ENCODE measurements at regions not wholly inside any gene's neighbourhood (a gene's known extent, or its start where the extent isn't known, plus 50 kb on each side); places are given as distances from the start of the nearest gene placed in this dataset.

DNA sequence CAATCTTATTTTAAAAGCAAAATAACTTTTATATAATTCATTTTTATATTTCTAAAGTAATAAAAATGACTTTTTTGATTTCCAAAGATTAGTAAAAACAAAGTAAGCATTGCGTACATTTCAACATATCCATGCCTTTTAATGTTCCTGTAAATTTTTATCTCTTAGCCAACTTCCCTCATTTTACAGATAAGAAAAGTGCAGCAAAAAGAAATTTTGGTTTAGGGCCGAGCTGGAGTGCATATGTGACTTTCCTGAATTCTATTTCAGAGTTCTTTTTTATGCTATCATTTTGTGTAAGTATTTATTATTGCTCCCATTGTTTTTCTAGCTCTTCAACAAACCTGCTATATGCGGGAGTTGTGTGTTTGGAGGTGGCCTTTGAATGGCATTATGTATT, 195.3 kb downstream of the NHLRC3 start:
- DNase-seq: no peak

DNA sequence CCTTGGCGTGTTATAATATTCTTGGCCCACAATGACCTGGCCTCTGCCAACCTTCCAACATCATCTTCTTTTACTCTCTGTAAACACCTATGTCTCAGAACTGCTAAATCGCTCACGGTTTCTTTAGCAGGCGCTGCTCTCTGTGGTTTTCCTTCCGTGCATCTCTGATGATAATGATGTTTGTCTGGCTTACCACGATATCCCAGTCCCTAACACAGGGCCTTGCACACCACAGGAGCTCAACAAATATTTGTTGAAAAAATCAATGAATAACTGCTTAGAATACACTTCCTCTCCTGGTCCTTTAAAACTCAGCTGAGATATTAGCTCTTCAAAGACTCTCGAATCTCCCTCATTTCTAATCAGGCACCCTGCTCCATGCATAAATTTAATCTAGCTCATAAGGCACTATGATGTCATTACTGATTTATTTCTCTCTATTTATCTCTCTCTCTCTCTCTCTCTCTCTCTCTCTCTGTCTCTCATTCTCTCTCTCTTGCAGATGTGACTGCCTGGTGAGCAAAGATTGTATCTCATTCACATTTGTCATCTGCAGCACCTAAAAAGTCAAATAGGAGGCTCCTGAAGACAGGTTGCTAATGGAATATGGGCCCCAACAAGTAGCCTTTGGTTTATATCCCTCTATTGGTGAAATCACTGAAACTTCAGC, 206.4 kb downstream of the NHLRC3 start:
- no peak for DNase-seq

DNA sequence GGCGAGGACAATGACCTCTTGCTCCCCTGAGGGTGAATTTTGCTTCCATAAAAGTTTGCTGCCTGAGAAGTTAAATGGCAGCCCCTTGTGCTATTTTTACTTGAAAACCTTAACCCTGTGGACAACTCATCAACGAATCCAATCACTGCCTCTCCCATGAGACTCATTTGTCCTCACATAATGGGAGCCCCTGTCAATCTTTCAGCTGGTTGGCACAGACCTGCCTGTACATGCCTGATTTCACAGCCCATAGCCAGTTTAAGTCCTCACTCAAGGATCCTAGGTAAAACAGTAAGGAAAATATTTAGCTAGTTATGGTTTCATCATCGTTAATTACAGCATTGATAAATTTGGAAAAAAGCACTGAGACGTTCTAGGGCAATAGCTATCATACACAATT, 207.4 kb downstream of the NHLRC3 start:
- DNase-seq: no peak

DNA sequence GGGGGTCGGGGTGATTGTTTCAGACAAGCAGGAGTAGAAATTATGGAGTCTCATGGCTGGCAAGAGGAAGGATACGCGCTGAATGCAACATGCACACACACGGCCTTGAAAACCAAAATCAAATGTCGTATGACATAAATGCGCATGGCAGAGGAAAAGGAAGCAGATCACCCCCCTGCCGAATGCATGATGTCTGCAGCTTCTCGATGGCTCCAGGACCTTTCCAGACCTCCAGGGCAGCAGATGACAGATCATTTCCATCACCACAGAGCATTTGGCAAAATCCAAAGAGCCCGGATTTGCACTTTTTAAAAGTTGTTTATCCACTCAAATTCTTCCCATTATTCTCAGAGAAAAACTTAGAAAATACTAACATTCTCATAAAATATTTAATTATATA, 211.7 kb downstream of the NHLRC3 start:
- no peak for DNase-seq

DNA sequence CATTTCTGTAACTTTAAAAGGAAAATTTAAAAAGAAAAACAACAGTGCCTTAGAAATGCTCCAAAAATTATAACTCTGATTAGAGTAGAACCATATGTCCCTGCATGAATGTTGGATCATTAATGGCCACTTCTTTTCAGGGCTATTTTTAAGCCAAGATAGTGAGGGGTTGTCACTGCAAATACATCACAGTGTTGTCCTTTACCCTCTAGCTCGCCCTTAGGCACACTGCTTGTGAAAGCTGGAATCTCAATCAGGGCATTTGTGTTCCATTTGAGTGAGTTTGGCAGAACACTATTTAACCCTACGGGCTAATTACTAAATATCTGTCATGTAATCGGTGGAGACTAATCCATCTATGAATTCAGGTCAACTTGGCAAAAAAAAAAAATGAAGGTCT, 212.2 kb downstream of the NHLRC3 start:
- DNase-seq: no peak

GRCh38 chr13:39251340-39251739, 213.1 kb downstream of the NHLRC3 start:
- DNase-seq: no peak

DNA sequence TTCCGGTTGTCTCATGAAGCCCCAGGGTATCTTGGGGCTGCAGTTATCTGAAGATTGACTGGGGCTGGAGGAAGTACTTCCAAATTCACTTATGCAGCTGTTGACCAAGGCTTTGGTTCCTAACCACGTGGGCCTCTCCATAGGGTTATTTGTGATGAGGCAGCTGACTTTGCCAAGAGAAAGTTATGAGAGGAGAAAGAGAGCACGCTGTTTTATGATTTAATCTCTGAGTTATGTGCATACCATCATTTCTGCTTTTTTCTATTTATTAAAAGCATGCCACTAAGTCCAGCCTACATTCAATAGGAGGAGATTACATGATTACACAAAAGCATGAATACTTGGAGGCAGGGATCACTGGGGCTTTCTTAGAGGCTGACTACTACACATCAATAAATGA, 215.5 kb downstream of the NHLRC3 start:
- DNase-seq: no peak

DNA sequence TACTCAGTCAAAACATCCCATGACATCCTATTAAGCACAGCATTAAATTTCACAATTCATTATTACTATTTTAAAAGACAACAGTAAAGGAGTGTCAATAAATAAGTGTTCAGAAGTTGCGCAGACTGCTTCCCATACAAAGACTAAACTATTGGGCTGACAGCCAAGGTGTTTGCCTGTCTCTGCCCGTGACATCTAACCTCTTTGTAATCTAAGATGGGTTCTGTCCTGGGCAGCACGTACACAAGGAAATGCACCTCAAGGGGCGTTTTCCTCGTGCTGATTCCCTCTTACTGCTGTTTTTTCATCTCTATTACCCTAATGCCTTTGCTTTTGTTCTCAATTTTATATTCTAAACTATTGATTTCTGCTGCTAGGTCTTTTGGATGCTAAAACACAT, 216.3 kb downstream of the NHLRC3 start:
- no peak for DNase-seq

GRCh38 chr13:39257642-39258041, 219.4 kb downstream of the NHLRC3 start:
- no peak for DNase-seq

DNA sequence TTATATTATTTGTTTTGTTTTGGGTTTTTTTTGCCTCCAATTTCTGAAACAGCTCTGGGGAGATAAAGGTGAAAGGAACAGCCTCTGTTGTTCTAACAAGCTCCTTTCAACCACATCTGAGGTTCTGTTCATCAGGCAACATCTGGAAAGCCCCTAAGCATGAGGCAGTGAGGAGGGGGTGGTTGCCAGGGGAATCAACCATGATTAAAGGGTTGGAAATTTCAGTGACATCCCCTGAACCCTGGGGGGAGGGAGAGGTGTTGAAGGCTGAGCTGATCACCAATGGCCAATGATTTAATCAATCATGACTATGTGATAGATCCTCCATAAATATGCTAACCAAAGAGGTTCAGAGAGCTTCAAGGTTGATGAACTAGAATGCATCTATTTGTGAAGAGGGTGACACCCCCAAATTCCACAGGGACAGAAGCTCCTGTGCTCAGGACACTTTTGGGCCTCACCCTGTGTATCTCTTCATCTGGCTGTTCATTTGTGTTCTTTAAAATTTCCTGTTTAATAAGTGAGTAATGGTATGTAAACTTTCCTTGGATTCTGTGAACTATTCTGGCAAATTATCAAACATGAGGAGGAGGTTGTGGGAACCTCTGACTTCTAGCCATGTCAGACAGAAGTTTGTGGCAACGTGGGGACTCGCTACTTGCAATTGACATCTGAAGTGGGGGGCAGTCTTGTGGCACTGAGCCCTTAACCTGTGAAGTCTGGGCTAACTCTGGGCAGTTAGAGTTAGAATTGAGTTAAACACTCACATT, 221.3 kb downstream of the NHLRC3 start:
- DNase-seq: no peak

- DNase-seq: peak; percentile 18
Measured at GRCh38 chr13:39263033-39263432, 224.8 kb downstream of the NHLRC3 start.

- DNase-seq: no peak
Measured at GRCh38 chr13:39263531-39263930, 225.3 kb downstream of the NHLRC3 start.

DNA sequence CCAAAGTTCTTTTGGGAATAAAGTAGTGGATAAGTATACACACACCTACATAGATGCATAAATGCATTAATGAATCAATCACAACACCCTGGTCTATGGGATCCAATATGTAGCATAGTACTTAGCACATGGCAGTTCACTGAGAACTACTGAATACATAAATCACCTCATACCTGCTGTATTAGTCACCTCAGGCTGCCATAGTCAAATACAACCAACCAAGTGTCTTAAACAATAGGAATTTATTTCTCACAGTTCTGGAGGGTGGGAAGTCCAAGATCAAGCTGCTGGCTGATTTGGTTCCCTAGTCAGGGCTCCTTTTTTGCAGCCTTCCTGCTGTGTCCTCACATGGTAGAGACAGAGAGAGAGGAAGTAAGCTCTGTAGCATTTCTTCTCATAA, 228.2 kb downstream of the NHLRC3 start:
- DNase-seq: no peak

DNA sequence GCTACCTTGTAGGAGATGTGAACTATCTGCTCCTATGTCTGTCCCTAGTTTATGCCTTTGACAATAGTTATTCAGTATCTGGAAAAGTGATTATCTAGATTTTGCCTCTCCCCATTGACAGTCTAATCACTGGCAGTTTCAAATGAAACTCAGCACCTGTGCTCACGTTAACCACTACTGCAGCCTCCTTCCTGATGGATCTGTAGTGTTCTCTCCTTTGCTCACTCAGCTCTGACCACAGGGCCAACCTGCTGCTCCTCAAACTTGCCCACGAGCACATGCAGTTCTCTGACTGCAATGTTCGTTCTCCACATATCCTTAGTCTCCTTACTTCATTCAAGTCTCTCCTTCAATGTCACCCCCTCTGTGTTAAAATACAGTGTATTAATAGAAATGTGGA, 230.1 kb downstream of the NHLRC3 start:
- DNase-seq: no peak

GRCh38 chr13:39269004-39269403, 230.7 kb downstream of the NHLRC3 start:
- DNase-seq: no peak

DNA sequence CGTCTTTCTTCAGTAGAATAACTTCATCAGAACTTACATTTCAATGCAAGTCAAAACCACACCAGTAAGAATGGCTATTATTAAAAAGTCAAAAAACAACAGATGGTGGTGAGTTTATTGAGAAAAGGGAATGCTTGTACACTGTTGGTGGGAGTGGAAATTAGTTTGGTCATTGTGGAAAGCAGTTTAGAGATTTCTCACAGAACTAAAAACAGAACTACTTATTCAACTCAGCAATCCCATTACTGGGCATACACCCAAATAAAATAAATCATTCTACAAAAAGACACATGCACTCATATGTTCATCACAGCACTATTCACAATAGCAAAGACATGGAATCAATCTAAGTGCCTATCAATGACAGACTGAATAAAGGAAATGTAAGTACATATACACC, 231.2 kb downstream of the NHLRC3 start:
- no peak for DNase-seq

GRCh38 chr13:39272994-39273393, 234.7 kb downstream of the NHLRC3 start:
- no peak for DNase-seq

GRCh38 chr13:39273953-39274738, 235.9 kb downstream of the NHLRC3 start:
- peak; percentile 16 for DNase-seq

- DNase-seq: no peak
Measured at GRCh38 chr13:39274739-39275325, 236.6 kb downstream of the NHLRC3 start.

DNA sequence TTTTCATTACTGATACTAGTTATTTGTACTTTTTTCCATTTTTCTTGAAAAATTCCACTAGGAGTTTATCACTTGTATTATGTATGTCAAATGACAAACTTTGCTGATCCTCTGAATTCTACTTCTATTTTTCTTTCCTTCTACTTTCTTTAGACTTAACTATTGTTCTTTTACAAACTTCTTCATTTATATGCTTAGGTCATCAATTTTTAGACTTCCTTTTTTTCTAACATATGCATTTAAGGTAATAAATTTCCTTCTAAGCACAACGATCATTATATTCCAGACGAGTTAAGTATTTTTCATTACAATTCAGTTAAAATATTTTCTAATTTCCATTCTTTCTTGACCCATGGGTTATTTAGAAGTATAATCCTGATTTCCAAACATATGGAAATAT, 240.8 kb downstream of the NHLRC3 start:
- DNase-seq: no peak

DNA sequence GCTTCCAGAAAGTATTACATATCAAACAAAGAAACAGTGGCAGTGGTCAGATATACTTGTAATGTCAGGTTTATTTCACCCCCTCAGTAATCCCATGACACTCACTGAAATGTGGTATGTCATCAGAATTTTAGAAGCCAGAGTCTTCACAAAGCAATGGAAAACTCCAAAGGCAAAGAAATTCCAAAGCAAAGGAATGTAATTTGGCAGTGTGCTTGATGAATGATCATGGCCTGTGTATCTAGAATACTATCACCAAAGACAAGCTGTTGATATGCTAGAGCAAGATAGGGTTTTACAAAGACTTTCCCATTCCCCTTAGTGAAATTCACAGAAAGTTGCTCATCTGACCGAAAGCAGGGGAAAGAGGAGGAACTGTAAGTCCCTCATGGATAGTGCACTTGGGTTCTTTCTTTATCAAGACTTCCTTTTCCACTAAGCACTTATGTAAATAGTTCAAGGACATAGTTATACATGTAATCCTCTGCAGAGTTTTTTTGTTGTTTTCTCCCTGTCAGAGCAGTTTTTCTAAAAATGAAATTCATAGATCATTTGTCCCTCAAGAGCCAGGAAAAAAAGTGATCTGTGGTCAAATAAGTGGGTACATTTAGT, 243.4 kb downstream of the NHLRC3 start:
- DNase-seq: no peak

GRCh38 chr13:39282400-39282972, 244.2 kb downstream of the NHLRC3 start:
- no peak for DNase-seq
